ENCODE measurements at regions not wholly inside any gene's neighbourhood (a gene's known extent, or its start where the extent isn't known, plus 50 kb on each side); places are given as distances from the start of the nearest gene placed in this dataset.
A peak's percentile ranks its signal among the peaks of the same experiment; 100 is the strongest.

GRCh38 chr7:155168597-155169480 lies 98.7 kb downstream of the HTR5A start:
- H3K27me3 Mint-ChIP-seq: peaks cover 29% of the 10 kb centered on the region
- peak overlapping the region in 1 of 2 donors; percentile 48 for H3K27ac Mint-ChIP-seq
- no peak overlapping the region for H3K4me3 Mint-ChIP-seq
- ATAC-seq: no peak
- no peaks in the 10 kb centered on the region for H3K4me1 Mint-ChIP-seq
- no peaks in the 10 kb centered on the region for H3K9me3 Mint-ChIP-seq
- DNase-seq: no peak

- no peak overlapping the region for H3K4me3 Mint-ChIP-seq
- no peak overlapping the region for H3K27ac Mint-ChIP-seq
- no peak for ATAC-seq
- no peaks in the 10 kb centered on the region for H3K9me3 Mint-ChIP-seq
- no peak for DNase-seq
- peaks cover 31% of the 10 kb centered on the region for H3K27me3 Mint-ChIP-seq
- no peaks in the 10 kb centered on the region for H3K4me1 Mint-ChIP-seq
Observed at GRCh38 chr7:155169498-155170065, 99.5 kb downstream of the HTR5A start.

- H3K27ac Mint-ChIP-seq: no peak overlapping the region
Observed at GRCh38 chr7:155170331-155170730, 100.2 kb downstream of the HTR5A start.

GRCh38 chr7:155172141-155172540 lies 102.0 kb downstream of the HTR5A start:
- no peak for DNase-seq
- Mint-ChIP-seq H3K4me3 (no peak overlapping the region), H3K9me3 (peaks cover 0 to 4% of the 10 kb centered on the region in 2 donors), H3K27ac (no peak overlapping the region), H3K27me3 (peaks cover 34% of the 10 kb centered on the region), H3K4me1 (no peaks in the 10 kb centered on the region)
- ATAC-seq: no peak

More at GRCh38 chr7:155170331-155170730, 100.2 kb downstream of the HTR5A start:
- no peak for DNase-seq
- Mint-ChIP-seq H3K27me3 (peaks cover 34% of the 10 kb centered on the region), H3K9me3 (peaks cover 0 to under 1% of the 10 kb centered on the region in 2 donors), H3K4me1 (no peaks in the 10 kb centered on the region), H3K4me3 (no peak overlapping the region)
- ATAC-seq: no peak

- ATAC-seq: no peak
- Mint-ChIP-seq H3K27me3 (peaks cover 34% of the 10 kb centered on the region), H3K9me3 (peaks cover 0 to 4% of the 10 kb centered on the region in 2 donors), H3K4me3 (no peak overlapping the region), H3K27ac (no peak overlapping the region), H3K4me1 (no peaks in the 10 kb centered on the region)
- DNase-seq: no peak
Observed at GRCh38 chr7:155173905-155174304, 103.8 kb downstream of the HTR5A start.

GRCh38 chr7:155178096-155178495 lies 108.0 kb downstream of the HTR5A start:
- Mint-ChIP-seq H3K27ac (no peak overlapping the region), H3K9me3 (peaks cover 4 to 12% of the 10 kb centered on the region in 2 donors), H3K4me1 (no peaks in the 10 kb centered on the region), H3K4me3 (no peak overlapping the region), H3K27me3 (peaks cover 33% of the 10 kb centered on the region)
- DNase-seq: no peak
- ATAC-seq: no peak

- peaks cover 28% of the 10 kb centered on the region for H3K27me3 Mint-ChIP-seq
- H3K4me1 Mint-ChIP-seq: no peaks in the 10 kb centered on the region
- no peak overlapping the region for H3K27ac Mint-ChIP-seq
- H3K4me3 Mint-ChIP-seq: no peak overlapping the region
- DNase-seq (no peak), ATAC-seq (no peak)
- peaks cover 14 to 38% of the 10 kb centered on the region in 2 donors for H3K9me3 Mint-ChIP-seq
Observed at GRCh38 chr7:155181768-155182167, 111.6 kb downstream of the HTR5A start.

- Mint-ChIP-seq H3K27me3 (peaks cover 28% of the 10 kb centered on the region), H3K27ac (no peak overlapping the region), H3K4me1 (no peaks in the 10 kb centered on the region), H3K9me3 (peaks cover 14 to 45% of the 10 kb centered on the region in 2 donors), H3K4me3 (no peak overlapping the region)
- DNase-seq: no peak
- ATAC-seq: no peak
Observed at GRCh38 chr7:155182406-155182970, 112.4 kb downstream of the HTR5A start.

GRCh38 chr7:155183655-155184054 lies 113.5 kb downstream of the HTR5A start:
- Mint-ChIP-seq H3K27ac (no peak overlapping the region), H3K4me3 (no peak overlapping the region), H3K27me3 (peaks cover 33% of the 10 kb centered on the region), H3K4me1 (peaks cover 6% of the 10 kb centered on the region), H3K9me3 (peaks cover 14 to 45% of the 10 kb centered on the region in 2 donors)
- ATAC-seq (no peak), DNase-seq (no peak)

- peaks cover 14 to 45% of the 10 kb centered on the region in 2 donors for H3K9me3 Mint-ChIP-seq
Observed at GRCh38 chr7:155184923-155185322, 112.8 kb upstream of the INSIG1 start.

GRCh38 chr7:155187061-155187785 lies 110.5 kb upstream of the INSIG1 start:
- no peak overlapping the region for H3K4me3 Mint-ChIP-seq
- H3K27ac Mint-ChIP-seq: no peak overlapping the region
- H3K9me3 Mint-ChIP-seq: peaks cover 17 to 42% of the 10 kb centered on the region in 2 donors
- DNase-seq: no peak
- peaks cover 51% of the 10 kb centered on the region for H3K27me3 Mint-ChIP-seq
- no peak for ATAC-seq
- H3K4me1 Mint-ChIP-seq: peaks cover 25% of the 10 kb centered on the region

More at GRCh38 chr7:155184923-155185322, 112.8 kb upstream of the INSIG1 start:
- Mint-ChIP-seq H3K27ac (no peak overlapping the region), H3K4me1 (peaks cover 9% of the 10 kb centered on the region), H3K4me3 (no peak overlapping the region), H3K27me3 (peaks cover 42% of the 10 kb centered on the region)
- no peak for DNase-seq
- ATAC-seq: no peak

GRCh38 chr7:155188357-155188756 lies 109.3 kb upstream of the INSIG1 start:
- Mint-ChIP-seq H3K4me3 (no peak overlapping the region), H3K27ac (peak overlapping the region in 1 of 2 donors; percentile 0), H3K9me3 (peaks cover 21 to 40% of the 10 kb centered on the region in 2 donors), H3K27me3 (peaks cover 51% of the 10 kb centered on the region), H3K4me1 (peaks cover 30% of the 10 kb centered on the region)
- peak; percentile 49 for ATAC-seq
- DNase-seq: no peak

- H3K27ac Mint-ChIP-seq: peak overlapping the region in 1 of 2 donors; percentile 0
- no peak overlapping the region for H3K4me3 Mint-ChIP-seq
- ATAC-seq: no peak
- no peak for DNase-seq
- peaks cover 46% of the 10 kb centered on the region for H3K27me3 Mint-ChIP-seq
- H3K4me1 Mint-ChIP-seq: peaks cover 30% of the 10 kb centered on the region
- H3K9me3 Mint-ChIP-seq: peaks cover 21 to 35% of the 10 kb centered on the region in 2 donors
Observed at GRCh38 chr7:155188821-155189581, 108.7 kb upstream of the INSIG1 start.

GRCh38 chr7:155189590-155189989 lies 108.1 kb upstream of the INSIG1 start:
- ATAC-seq: no peak
- no peak for DNase-seq
- Mint-ChIP-seq H3K4me1 (peaks cover 30% of the 10 kb centered on the region), H3K27me3 (peaks cover 46% of the 10 kb centered on the region), H3K9me3 (peaks cover 21 to 35% of the 10 kb centered on the region in 2 donors), H3K4me3 (no peak overlapping the region), H3K27ac (no peak overlapping the region)

GRCh38 chr7:155190688-155191087 lies 107.0 kb upstream of the INSIG1 start:
- H3K9me3 Mint-ChIP-seq: peaks cover 13 to 25% of the 10 kb centered on the region in 2 donors
- ATAC-seq (peak; percentile 52), DNase-seq (peak; percentile 51 to 53)
- H3K4me1 Mint-ChIP-seq: peaks cover 30% of the 10 kb centered on the region
- no peak overlapping the region for H3K27ac Mint-ChIP-seq
- H3K4me3 Mint-ChIP-seq: peak overlapping the region in 1 of 2 donors; percentile 26
- H3K27me3 Mint-ChIP-seq: peaks cover 46% of the 10 kb centered on the region
